MCF 10A (cell line): ENCODE measurements at regions not wholly inside any gene's neighbourhood (a gene's known extent, or its start where the extent isn't known, plus 50 kb on each side); places are given as distances from the start of the nearest gene placed in this dataset.

Source experiments
- BruUV-seq: library from RNA; stranded (reverse); fragments of 400-500 nt; replicated peaks from 2 replicates; lab custom pipeline; 2021; lab: Mats Ljungman, UMichigan
- CTCF ChIA-PET: fragments of 300-600 bp; sonication (Branson Sonifier 250); formaldehyde crosslinking; extraction: SDS; loops from one replicate; lab custom pipeline; 2021; ENCODE audit warnings: antibody characterized with exemption, inconsistent platforms; lab: Yijun Ruan, JAX
- POLR2A ChIA-PET: fragments of 300-600, 350-650 bp; sonication (Branson Sonifier 250); formaldehyde crosslinking; extraction: SDS; loops from one replicate; lab custom pipeline; 2020; ENCODE audit warnings: antibody characterized with exemption, inconsistent platforms; lab: Yijun Ruan, JAX
- DNase-seq: peaks from one replicate; pipeline ENCODE4 v3.0.0-alpha.2; 2018; ENCODE audit not compliant: unreplicated experiment
- H3K27ac Mint-ChIP-seq: one replicate; pipeline ENCODE4 v1.8.0; 2022; ENCODE audit warnings: mild to moderate bottlenecking, low read depth, mixed read lengths; ENCODE audit not compliant: unreplicated experiment
- H3K27me3 Mint-ChIP-seq: one replicate; pipeline ENCODE4 v1.8.0; 2022; ENCODE audit warnings: mixed read lengths; ENCODE audit not compliant: insufficient read depth, unreplicated experiment
- H3K36me3 Mint-ChIP-seq: one replicate; pipeline ENCODE4 v1.8.0; 2022; ENCODE audit warnings: mild to moderate bottlenecking, moderate library complexity, mixed read lengths; ENCODE audit not compliant: insufficient read depth, unreplicated experiment
- H3K4me1 Mint-ChIP-seq: one replicate; pipeline ENCODE4 v1.8.0; 2022; ENCODE audit warnings: mixed read lengths; ENCODE audit not compliant: insufficient read depth, unreplicated experiment
- H3K4me3 Mint-ChIP-seq: one replicate; pipeline ENCODE4 v1.8.0; 2022; ENCODE audit warnings: mild to moderate bottlenecking, moderate library complexity, mixed read lengths; ENCODE audit not compliant: unreplicated experiment
- H3K9me3 Mint-ChIP-seq: one replicate; pipeline ENCODE4 v1.8.0; 2022; ENCODE audit warnings: mixed read lengths; ENCODE audit not compliant: unreplicated experiment
- CTCF ChIP-seq: fragments of 200-600 bp; IDR thresholded peaks from one replicate; pipeline ENCODE4 v1.8.0; 2022; ENCODE audit warnings: antibody characterized with exemption, mild to moderate bottlenecking; ENCODE audit not compliant: unreplicated experiment
- intact Hi-C: fragments of 100-400 bp; cut with micrococcal nuclease; formaldehyde crosslinking; loops from 2 replicates; pipeline ENCODE4 v1.14.1; 2022

- BruUV-seq, result no TSS peak
- DNase-seq, result no peak
- ChIA-PET CTCF (no interaction called here), POLR2A (no interaction called here)
- no peak for TF ChIP-seq CTCF
- Mint-ChIP-seq H3K4me3 (no peak overlapping the region), H3K4me1 (no peaks in the 10 kb centered on the region), H3K27ac (no peak overlapping the region), H3K36me3 (no peaks in the 10 kb centered on the region), H3K27me3 (no peaks in the 10 kb centered on the region), H3K9me3 (peaks cover 8% of the 10 kb centered on the region)
- intact Hi-C loops, result no loop called here
Observed at GRCh38 chr1:239436286-239436685, 49.9 kb downstream of the CHRM3 start.

GRCh38 chr1:239437822-239438221, 51.5 kb downstream of the CHRM3 start:
- no peaks in the 10 kb centered on the region for H3K36me3 Mint-ChIP-seq
- no peak overlapping the region for H3K27ac Mint-ChIP-seq
- no TSS peak for BruUV-seq
- ChIA-PET CTCF (interaction anchor here (0.9 to 1.4 kb wide), 4 partner anchors 9 to 481 kb away, joined by 3 to 4 read pairs (median 3); no protein-coding TSS in a partner anchor), POLR2A (no interaction called here)
- intact Hi-C loops, result no loop called here
- TF ChIP-seq CTCF, result no peak
- no peak for DNase-seq
- no peak overlapping the region for H3K4me3 Mint-ChIP-seq
- H3K9me3 Mint-ChIP-seq, result peaks cover 8% of the 10 kb centered on the region
- no peaks in the 10 kb centered on the region for H3K4me1 Mint-ChIP-seq
- H3K27me3 Mint-ChIP-seq, result no peaks in the 10 kb centered on the region

GRCh38 chr1:239438891-239439290, 52.5 kb downstream of the CHRM3 start:
- no peaks in the 10 kb centered on the region for H3K27me3 Mint-ChIP-seq
- no peaks in the 10 kb centered on the region for H3K4me1 Mint-ChIP-seq
- no peaks in the 10 kb centered on the region for H3K36me3 Mint-ChIP-seq
- CTCF ChIA-PET, result interaction anchor here (0.6 to 1.4 kb wide), 6 partner anchors 10 to 480 kb away, joined by 3 to 4 read pairs (median 3); no protein-coding TSS in a partner anchor
- intact Hi-C loops, result no loop called here
- no peak overlapping the region for H3K27ac Mint-ChIP-seq
- no TSS peak for BruUV-seq
- no peak overlapping the region for H3K4me3 Mint-ChIP-seq
- H3K9me3 Mint-ChIP-seq, result peaks cover 8% of the 10 kb centered on the region
- TF ChIP-seq CTCF, result no peak
- DNase-seq, result no peak
- POLR2A ChIA-PET, result interaction anchor here (0.7 kb wide), 1 partner anchor 562 kb away, joined by 3 read pairs; no protein-coding TSS in a partner anchor

- DNase-seq, result no peak
- CTCF ChIA-PET, result interaction anchor here (1.1 kb wide), 1 partner anchor 14 kb away, joined by 4 read pairs; no protein-coding TSS in a partner anchor
- POLR2A ChIA-PET, result interaction anchor here (0.7 to 1.0 kb wide), 2 partner anchors 10 to 326 kb away, joined by 3 to 5 read pairs; no protein-coding TSS in a partner anchor
- Mint-ChIP-seq H3K36me3 (no peaks in the 10 kb centered on the region), H3K9me3 (peaks cover 9% of the 10 kb centered on the region), H3K27me3 (no peaks in the 10 kb centered on the region), H3K4me1 (no peaks in the 10 kb centered on the region), H3K4me3 (no peak overlapping the region), H3K27ac (no peak overlapping the region)
- intact Hi-C loops, result no loop called here
- TF ChIP-seq CTCF, result no peak
- BruUV-seq, result no TSS peak
Observed at GRCh38 chr1:239443361-239443760, 57.0 kb downstream of the CHRM3 start.
